ENCODE measurements at regions not wholly inside any gene's neighbourhood (a gene's known extent, or its start where the extent isn't known, plus 50 kb on each side); places are given as distances from the start of the nearest gene placed in this dataset.
A peak's percentile ranks its signal among the peaks of the same experiment; 100 is the strongest.

GRCh38 chr14:25406818-25407217 is 356.9 kb upstream of the STXBP6 start:
- Mint-ChIP-seq H3K9me3 (ENCODE audit: unreplicated experiment) (no peaks in the 10 kb centered on the region), H3K27ac (ENCODE audit: unreplicated experiment) (no peak overlapping the region), H3K4me3 (ENCODE audit: unreplicated experiment) (no peak overlapping the region), H3K36me3 (ENCODE audit: low read depth, unreplicated experiment) (no peaks in the 10 kb centered on the region), H3K27me3 (ENCODE audit: low read depth, unreplicated experiment) (peaks cover 6% of the 10 kb centered on the region), H3K4me1 (ENCODE audit: low read depth, unreplicated experiment) (no peaks in the 10 kb centered on the region)
- DNase-seq (ENCODE audit: low read depth) (no peak), FAIRE-seq (no peak)
- H3K9ac ChIP-seq (ENCODE audit: low read length) = no peak overlapping the region
- peak; percentile 44 for TF ChIP-seq CTCF (IDR thresholded peaks at IDR 0.05; ENCODE audit: insufficient read depth, low read depth, low read length)
- TF ChIP-seq EZH2 (IDR thresholded peaks at IDR 0.05; ENCODE audit: insufficient read depth, low read length) = no peak
- H3K79me2 ChIP-seq (ENCODE audit: insufficient read depth, low read length) = no peaks in the 10 kb centered on the region
- no peaks in the 10 kb centered on the region for H3K9me3 ChIP-seq (ENCODE audit: insufficient read depth, low read depth, low read length)
- H3K27me3 ChIP-seq (ENCODE audit: insufficient read depth, low read length) = no peaks in the 10 kb centered on the region
- no peak overlapping the region for H3K4me2 ChIP-seq (ENCODE audit: low read length)
- H3K36me3 ChIP-seq (ENCODE audit: insufficient read depth, low read length) = no peaks in the 10 kb centered on the region
- no peak overlapping the region for H2AFZ ChIP-seq (ENCODE audit: low read depth, low read length)
- H3K4me3 ChIP-seq (ENCODE audit: insufficient read depth, low read depth, low read length) = no peak overlapping the region
- no peaks in the 10 kb centered on the region for H4K20me1 ChIP-seq (ENCODE audit: insufficient read depth, low read length)
- H3K27ac ChIP-seq (ENCODE audit: low read depth, low read length) = no peak overlapping the region
- no peaks in the 10 kb centered on the region for H3K4me1 ChIP-seq (ENCODE audit: insufficient read depth, low read length)

GRCh38 chr14:25400607-25401206 is 350.8 kb upstream of the STXBP6 start:
- H3K4me1 Mint-ChIP-seq (ENCODE audit: low read depth, unreplicated experiment) = peaks cover 13% of the 10 kb centered on the region
- H3K27ac Mint-ChIP-seq (ENCODE audit: unreplicated experiment) = no peak overlapping the region
- peak; percentile 9 for FAIRE-seq

More at GRCh38 chr14:25400607-25401206, 350.8 kb upstream of the STXBP6 start:
- Histone ChIP-seq H3K27ac (ENCODE audit: low read depth, low read length) (no peak overlapping the region), H2AFZ (ENCODE audit: low read depth, low read length) (no peak overlapping the region), H3K9ac (ENCODE audit: low read length) (no peak overlapping the region), H3K79me2 (ENCODE audit: insufficient read depth, low read length) (no peaks in the 10 kb centered on the region), H3K36me3 (ENCODE audit: insufficient read depth, low read length) (no peaks in the 10 kb centered on the region), H3K4me3 (ENCODE audit: insufficient read depth, low read depth, low read length) (no peak overlapping the region), H3K4me2 (ENCODE audit: low read length) (no peak overlapping the region), H3K4me1 (ENCODE audit: insufficient read depth, low read length) (no peaks in the 10 kb centered on the region), H3K9me3 (ENCODE audit: insufficient read depth, low read depth, low read length) (no peaks in the 10 kb centered on the region), H3K27me3 (ENCODE audit: insufficient read depth, low read length) (no peaks in the 10 kb centered on the region), H4K20me1 (ENCODE audit: insufficient read depth, low read length) (no peaks in the 10 kb centered on the region)
- TF ChIP-seq CTCF (IDR thresholded peaks at IDR 0.05; ENCODE audit: insufficient read depth, low read depth, low read length) (peak; percentile 80), EZH2 (IDR thresholded peaks at IDR 0.05; ENCODE audit: insufficient read depth, low read length) (no peak)
- Mint-ChIP-seq H3K9me3 (ENCODE audit: unreplicated experiment) (no peaks in the 10 kb centered on the region), H3K36me3 (ENCODE audit: low read depth, unreplicated experiment) (no peaks in the 10 kb centered on the region), H3K27me3 (ENCODE audit: low read depth, unreplicated experiment) (peaks cover 7% of the 10 kb centered on the region), H3K4me3 (ENCODE audit: unreplicated experiment) (no peak overlapping the region)
- peak; percentile 15 for DNase-seq (ENCODE audit: low read depth)

Measured in astrocyte (in vitro differentiated cells and primary cell).